NCI-H69 (cell line): ENCODE measurements at regions not wholly inside any gene's neighbourhood (a gene's known extent, or its start where the extent isn't known, plus 50 kb on each side); places are given as distances from the start of the nearest gene placed in this dataset.

ENCODE experiments used
- DNase-seq: peaks from one replicate; lab custom pipeline; 2025; lab: John Stamatoyannopoulos, UW

DNA sequence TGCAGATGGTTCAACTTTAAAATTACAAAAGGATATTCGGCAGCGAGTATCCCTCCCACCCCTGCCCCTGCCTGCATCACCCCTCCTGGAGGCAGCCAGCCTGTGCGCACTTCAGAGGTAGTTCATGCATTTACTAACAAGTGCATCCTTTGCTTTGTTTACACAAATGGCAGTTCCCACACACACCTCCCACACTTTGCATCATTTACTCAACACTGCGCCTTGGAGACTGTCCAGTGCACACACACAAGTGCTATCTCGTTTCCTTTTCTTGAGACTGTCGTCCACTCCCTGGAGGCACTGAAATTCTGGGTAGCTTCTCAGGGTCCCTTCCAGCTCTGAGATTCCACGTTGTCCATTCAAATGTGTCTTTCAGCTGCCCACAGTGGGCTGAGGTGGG, 53.1 kb upstream of the VSX1 start:
- DNase-seq: no peak

DNA sequence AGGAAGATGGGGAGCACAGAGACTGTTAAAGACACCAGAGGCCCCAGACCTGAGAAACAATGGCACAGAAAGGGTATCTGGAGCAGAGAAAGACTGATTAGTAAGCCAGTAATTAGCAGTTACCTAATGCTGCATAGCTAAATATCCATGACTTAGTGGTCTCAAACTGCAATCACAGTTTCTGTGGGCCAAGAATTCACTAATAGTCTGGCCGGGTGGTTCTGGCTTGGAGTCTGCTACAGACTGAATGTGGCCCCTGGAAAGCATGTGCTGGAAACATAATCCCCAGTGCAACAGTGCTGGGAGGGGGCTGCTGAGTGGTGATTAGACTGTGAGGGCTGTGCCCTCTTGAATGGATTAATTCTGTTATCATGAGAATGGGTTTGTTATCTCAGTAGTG, 54.1 kb upstream of the VSX1 start:
- no peak for DNase-seq

DNA sequence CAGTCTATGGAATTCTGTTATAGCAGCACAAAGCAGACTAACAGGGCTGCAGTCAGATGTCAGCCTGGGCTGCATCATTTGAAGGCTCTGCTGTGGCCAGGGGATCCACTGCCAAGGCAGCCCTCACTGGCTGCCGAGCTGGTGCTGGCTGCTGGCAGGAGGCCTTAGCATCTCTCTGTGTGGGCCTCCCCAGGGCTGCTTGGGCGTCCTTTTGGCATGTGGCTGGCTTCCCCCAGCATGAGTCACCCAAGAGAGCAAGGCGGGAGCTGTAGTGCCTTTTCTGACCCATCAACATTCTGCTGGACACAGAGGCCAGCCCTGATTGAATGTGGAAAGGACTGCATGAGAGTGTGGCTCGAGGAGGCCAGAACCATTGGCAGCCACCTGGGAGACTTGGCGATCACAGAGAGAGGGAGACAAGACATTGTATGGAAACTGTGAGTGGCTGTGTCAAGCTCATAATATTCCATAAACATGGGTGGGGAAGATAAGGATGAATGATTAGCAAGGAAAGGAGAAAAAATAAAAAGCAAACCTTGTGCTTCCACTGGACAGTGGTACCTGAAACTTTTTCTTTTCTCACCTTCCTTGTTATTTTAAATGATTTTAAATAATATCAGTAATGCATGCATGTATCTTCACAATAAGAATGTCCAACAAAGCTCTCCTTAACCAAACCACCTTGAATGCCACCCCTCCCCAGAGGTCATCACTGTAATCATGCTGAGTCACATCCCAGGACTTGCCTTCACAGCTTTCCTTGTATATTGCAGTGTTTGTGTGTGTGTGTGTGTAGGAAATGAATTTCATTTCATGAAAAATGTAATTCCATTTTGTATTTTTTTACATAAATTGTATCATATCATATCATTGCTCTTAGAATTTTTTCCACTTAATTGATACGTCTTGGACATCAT, 55.0 kb upstream of the VSX1 start:
- DNase-seq: no peak

DNA sequence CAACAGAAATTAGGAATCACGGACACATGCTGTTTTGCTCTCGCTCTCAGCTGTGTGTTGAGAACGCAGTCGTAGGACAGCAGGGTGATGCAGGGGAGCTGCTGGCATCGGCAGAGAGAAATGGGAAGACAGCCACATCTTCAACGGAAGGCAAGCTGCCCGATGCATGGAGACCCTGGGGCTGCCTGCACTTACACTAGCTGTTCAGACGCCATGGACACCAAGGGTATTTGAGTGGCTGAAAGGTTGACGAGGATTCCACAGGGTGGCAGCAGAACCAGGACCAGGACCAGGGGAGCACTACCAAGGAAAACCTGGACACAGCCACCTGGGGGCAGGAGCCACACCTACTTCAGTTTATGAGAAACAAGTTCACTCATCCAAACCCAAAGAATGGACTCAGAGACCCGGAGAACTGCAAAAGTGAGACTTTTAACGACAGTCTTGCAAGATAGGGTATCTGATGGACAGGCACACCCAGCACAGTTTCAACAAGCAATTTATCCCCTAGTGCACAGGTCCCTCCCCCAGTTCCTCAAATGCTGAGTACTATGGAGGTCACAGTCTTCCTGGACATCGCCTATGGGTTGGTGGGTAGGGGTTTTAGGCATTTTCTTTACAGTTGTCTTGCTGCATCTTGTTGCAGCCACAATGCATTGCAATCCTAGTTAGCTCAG, 56.3 kb upstream of the ENTPD6 start:
- peak; percentile 71 for DNase-seq

DNA sequence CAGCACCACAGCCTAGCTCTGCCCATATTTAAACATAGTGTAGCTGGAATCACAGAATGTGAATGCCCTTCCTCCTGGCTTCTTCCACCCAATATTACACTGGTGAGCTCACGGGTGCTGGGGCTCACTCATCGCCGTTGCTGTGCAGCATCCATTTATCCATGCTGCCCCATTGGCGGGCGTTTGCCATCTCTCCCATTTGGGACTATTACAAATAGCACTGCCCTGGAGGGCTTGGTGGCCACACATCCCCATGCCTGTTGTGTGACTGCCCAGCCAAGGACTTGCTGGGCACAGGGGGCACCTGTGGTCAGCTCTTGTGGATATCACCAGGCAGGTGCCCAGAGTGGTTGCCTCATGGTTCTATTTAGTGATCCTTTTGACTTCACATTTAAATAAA, 54.5 kb upstream of the ENTPD6 start:
- no peak for DNase-seq

DNA sequence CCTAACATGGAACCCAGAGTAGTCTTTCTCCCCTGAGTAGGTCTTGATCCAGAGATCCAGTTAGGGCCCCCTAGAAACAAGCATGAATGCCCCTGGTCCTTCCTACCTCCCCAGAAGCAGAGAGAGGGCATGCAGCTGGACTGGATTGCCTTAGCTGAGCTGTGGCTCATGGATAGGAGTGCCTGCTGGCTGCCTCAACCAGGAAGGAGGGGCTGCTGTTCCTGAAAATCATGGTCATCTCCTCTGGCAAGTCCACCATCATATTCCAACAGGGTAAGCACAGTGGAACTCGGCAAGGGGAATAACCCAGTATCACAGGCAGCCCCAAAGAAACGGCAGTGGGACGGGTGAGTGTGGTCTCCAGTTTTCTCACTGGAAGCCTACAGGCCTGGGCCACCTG, 53.1 kb upstream of the ENTPD6 start:
- no peak for DNase-seq

DNA sequence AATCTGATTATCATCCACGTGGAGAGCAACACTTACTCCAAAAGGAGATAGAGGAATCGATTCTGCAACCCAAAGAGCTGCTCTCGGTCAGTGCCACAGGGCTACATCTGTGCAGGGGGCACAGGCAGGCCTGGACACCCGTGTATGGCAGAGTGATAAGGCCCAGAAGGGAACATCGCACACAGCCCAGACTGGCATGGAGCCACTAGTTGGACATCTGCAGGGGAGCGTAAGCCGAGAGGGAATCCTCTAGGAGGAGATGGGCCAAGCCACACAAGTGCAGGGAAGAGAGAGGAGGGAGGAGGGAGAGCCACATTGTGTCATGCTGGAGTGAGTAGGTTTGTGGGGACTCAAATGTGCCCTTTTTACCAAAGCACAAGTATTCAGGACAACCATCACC, 50.4 kb upstream of the ENTPD6 start:
- DNase-seq: peak; percentile 4
